PC-3 (cell line): ENCODE measurements at regions not wholly inside any gene's neighbourhood (a gene's known extent, or its start where the extent isn't known, plus 50 kb on each side); places are given as distances from the start of the nearest gene placed in this dataset.

Experiments used
- ATAC-seq: fragments of 200-7000 bp; cut with Tn5 transposase; 2 replicates; pipeline ENCODE4 v1.9.1; 2020; ENCODE audit warnings: mild to moderate bottlenecking, moderate library complexity
- BruUV-seq: library from RNA; stranded (reverse); fragments of 400-500 nt; replicated peaks from 2 replicates; lab custom pipeline; 2021; lab: Mats Ljungman, UMichigan
- CTCF ChIA-PET: fragments of 300-600 bp; sonication (Branson Sonifier 250); formaldehyde crosslinking; loops from one replicate; lab custom pipeline; 2022; ENCODE audit warnings: antibody characterized with exemption; lab: Charles Lee
- POLR2A ChIA-PET: fragments of 300-600 bp; sonication (Branson Sonifier 250); formaldehyde crosslinking; loops from one replicate; lab custom pipeline; 2022; ENCODE audit warnings: antibody characterized with exemption; ENCODE audit not compliant: unreplicated experiment; lab: Charles Lee
- DNase-seq: peaks from one replicate; pipeline ENCODE4 v3.0.0-alpha.2; 2015
- H2AFZ ChIP-seq: fragments of 300-600 bp; sonication (generic); 2 replicates; pipeline ENCODE4 v1.6.0; 2016; ENCODE audit warnings: antibody characterized with exemption, low read length
- H3F3A ChIP-seq: fragments of 300-600 bp; sonication (generic); one replicate; pipeline ENCODE4 v1.6.0; 2017; ENCODE audit warnings: antibody characterized with exemption, low read length, control low read depth, mild to moderate bottlenecking; ENCODE audit not compliant: unreplicated experiment
- H3K27ac ChIP-seq: fragments of 300-600 bp; sonication (generic); 2 replicates; pipeline ENCODE4 v1.5.1; 2016; ENCODE audit warnings: mild to moderate bottlenecking, low read length
- H3K27me3 ChIP-seq: fragments of 300-600 bp; sonication (generic); 2 replicates; pipeline ENCODE4 v1.6.1; 2016; ENCODE audit warnings: low read length, mixed read lengths
- H3K36me3 ChIP-seq: fragments of 300-600 bp; sonication (generic); 2 replicates; pipeline ENCODE4 v1.6.1; 2016; ENCODE audit warnings: low read depth, mixed run types, low read length, mixed read lengths
- H3K4me1 ChIP-seq: fragments of 300-600 bp; sonication (generic); 2 replicates; pipeline ENCODE4 v1.5.1; 2016; ENCODE audit warnings: low read length; ENCODE audit not compliant: insufficient read depth
- H3K4me2 ChIP-seq: fragments of 300-600 bp; sonication (generic); 2 replicates; pipeline ENCODE4 v1.6.0; 2016; ENCODE audit warnings: low read length
- H3K4me3 ChIP-seq: fragments of 300-600 bp; sonication (generic); 2 replicates; pipeline ENCODE4 v1.5.1; 2016; ENCODE audit warnings: mild to moderate bottlenecking, low read length, mixed read lengths
- H3K79me2 ChIP-seq: fragments of 300-600 bp; sonication (generic); 2 replicates; pipeline ENCODE4 v1.6.1; 2017; ENCODE audit warnings: low read length, mixed read lengths
- H3K9ac ChIP-seq: fragments of 300-600 bp; sonication (generic); 2 replicates; pipeline ENCODE4 v1.6.0; 2016; ENCODE audit warnings: mild to moderate bottlenecking, low read length
- H3K9me2 ChIP-seq: fragments of 300-600 bp; sonication (generic); replicated peaks from 2 replicates; pipeline ENCODE4 v1.6.1; 2016; ENCODE audit warnings: mixed run types, low read length, mixed read lengths
- H3K9me3 ChIP-seq: fragments of 300-600 bp; sonication (generic); 2 replicates; pipeline ENCODE4 v1.6.1; 2016; ENCODE audit warnings: low read length, mixed read lengths
- H4K20me1 ChIP-seq: fragments of 300-600 bp; sonication (generic); 2 replicates; pipeline ENCODE4 v1.6.1; 2016; ENCODE audit warnings: low read length, mixed read lengths
- EZH2 ChIP-seq: fragments of 300-600 bp; sonication (generic); IDR thresholded peaks from one replicate; pipeline ENCODE4 v1.6.1; 2017; ENCODE audit warnings: antibody characterized with exemption, mild to moderate bottlenecking, low read length; ENCODE audit not compliant: unreplicated experiment
- EZH2phosphoT487 ChIP-seq: fragments of 300-600 bp; sonication (generic); IDR thresholded peaks from 2 replicates; pipeline ENCODE4 v1.6.1; 2018; ENCODE audit warnings: mild to moderate bottlenecking, antibody characterized with exemption, low read length, borderline replicate concordance
- intact Hi-C: fragments of 100-400 bp; cut with micrococcal nuclease; formaldehyde crosslinking; loops from 2 replicates; pipeline ENCODE4 v1.9.0; 2023
- TF ChIP-seq, protein P1 (sequence below): fragments of 300-600 bp; sonication (generic); conservative IDR thresholded peaks from 2 replicates; pipeline ENCODE4 v1.5.1; 2017; ENCODE audit warnings: antibody characterized with exemption, low read depth, mild to moderate bottlenecking, low read length

GRCh38 chr6:166814390-166814789 lies 142.0 kb downstream of the RNASET2 start:
- Histone ChIP-seq H2AFZ (no peak overlapping the region), H3F3A (no peaks in the 10 kb centered on the region), H3K27ac (no peak overlapping the region), H3K9me2 (no peaks in the 10 kb centered on the region), H3K27me3 (peaks cover 13% of the 10 kb centered on the region), H3K9me3 (no peaks in the 10 kb centered on the region), H3K4me2 (no peak overlapping the region), H3K79me2 (no peaks in the 10 kb centered on the region), H4K20me1 (no peaks in the 10 kb centered on the region), H3K4me1 (no peaks in the 10 kb centered on the region), H3K36me3 (no peaks in the 10 kb centered on the region), H3K9ac (no peak overlapping the region), H3K4me3 (no peak overlapping the region)
- no TSS peak for BruUV-seq
- no peak for ATAC-seq
- TF ChIP-seq EZH2 (no peak), EZH2phosphoT487 (no peak)
- TF ChIP-seq, protein P1, sequence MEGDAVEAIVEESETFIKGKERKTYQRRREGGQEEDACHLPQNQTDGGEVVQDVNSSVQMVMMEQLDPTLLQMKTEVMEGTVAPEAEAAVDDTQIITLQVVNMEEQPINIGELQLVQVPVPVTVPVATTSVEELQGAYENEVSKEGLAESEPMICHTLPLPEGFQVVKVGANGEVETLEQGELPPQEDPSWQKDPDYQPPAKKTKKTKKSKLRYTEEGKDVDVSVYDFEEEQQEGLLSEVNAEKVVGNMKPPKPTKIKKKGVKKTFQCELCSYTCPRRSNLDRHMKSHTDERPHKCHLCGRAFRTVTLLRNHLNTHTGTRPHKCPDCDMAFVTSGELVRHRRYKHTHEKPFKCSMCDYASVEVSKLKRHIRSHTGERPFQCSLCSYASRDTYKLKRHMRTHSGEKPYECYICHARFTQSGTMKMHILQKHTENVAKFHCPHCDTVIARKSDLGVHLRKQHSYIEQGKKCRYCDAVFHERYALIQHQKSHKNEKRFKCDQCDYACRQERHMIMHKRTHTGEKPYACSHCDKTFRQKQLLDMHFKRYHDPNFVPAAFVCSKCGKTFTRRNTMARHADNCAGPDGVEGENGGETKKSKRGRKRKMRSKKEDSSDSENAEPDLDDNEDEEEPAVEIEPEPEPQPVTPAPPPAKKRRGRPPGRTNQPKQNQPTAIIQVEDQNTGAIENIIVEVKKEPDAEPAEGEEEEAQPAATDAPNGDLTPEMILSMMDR = no peak
- ChIA-PET POLR2A (no interaction called here), CTCF (no interaction called here)
- DNase-seq = no peak
- intact Hi-C loops = no loop called here

DNA sequence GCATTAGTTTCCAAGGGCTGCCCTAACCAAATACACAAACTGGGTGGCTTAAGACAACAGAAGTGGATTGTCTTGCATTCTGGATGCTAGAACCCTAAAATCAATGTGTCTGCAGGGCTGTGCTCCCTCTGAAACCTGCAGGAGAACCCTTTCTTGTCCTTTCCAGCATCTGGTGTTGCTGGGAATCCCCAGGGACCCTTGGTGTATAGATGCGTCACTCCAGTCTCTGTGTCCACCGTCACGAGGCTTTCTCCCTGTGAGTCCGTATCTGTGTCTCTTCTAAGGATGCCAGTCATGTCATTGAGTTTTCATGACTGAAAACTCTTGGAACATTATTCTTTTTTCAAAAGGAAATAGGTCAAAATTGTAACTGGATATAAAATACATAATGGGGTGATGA lies 142.9 kb downstream of the RNASET2 start:
- no peak overlapping the region for H3K4me3 ChIP-seq
- H2AFZ ChIP-seq = no peak overlapping the region
- intact Hi-C loops = no loop called here
- POLR2A ChIA-PET = no interaction called here
- H3K36me3 ChIP-seq = no peaks in the 10 kb centered on the region
- TF ChIP-seq EZH2phosphoT487 (no peak), EZH2 (no peak)
- TF ChIP-seq, protein P1 = no peak
- H3K9me2 ChIP-seq = no peaks in the 10 kb centered on the region
- no peak overlapping the region for H3K27ac ChIP-seq
- H3K79me2 ChIP-seq = no peaks in the 10 kb centered on the region
- peaks cover 4% of the 10 kb centered on the region for H3K27me3 ChIP-seq
- DNase-seq = no peak
- H3K9me3 ChIP-seq = no peaks in the 10 kb centered on the region
- CTCF ChIA-PET = no interaction called here
- H4K20me1 ChIP-seq = no peaks in the 10 kb centered on the region
- BruUV-seq = no TSS peak
- H3K9ac ChIP-seq = no peak overlapping the region
- no peak overlapping the region for H3K4me2 ChIP-seq
- H3K4me1 ChIP-seq = no peaks in the 10 kb centered on the region
- no peak for ATAC-seq
- no peaks in the 10 kb centered on the region for H3F3A ChIP-seq

DNA sequence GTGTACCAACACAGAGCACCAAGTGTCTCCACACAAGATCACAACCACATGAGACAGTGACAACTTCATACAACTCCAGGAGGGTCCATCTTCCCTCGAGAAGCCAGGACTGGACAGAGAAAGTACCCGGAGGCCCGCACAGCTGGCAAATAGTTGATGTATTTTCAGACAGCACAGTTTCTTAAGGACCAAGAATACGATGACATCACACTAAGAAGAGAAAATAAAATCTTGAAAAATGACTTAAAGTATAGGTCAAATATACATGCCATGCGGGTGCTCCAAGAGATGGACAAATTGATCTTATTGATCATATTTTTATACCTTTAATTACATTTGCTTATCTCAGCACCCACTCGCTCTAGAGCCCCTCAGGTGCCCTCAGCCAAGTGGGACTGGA lies 145.5 kb downstream of the RNASET2 start:
- no TSS peak for BruUV-seq

More for the DNA sequence above, 145.5 kb downstream of the RNASET2 start:
- Histone ChIP-seq H3K79me2 (no peaks in the 10 kb centered on the region), H3K9me3 (no peaks in the 10 kb centered on the region), H3K9ac (no peak overlapping the region), H3F3A (no peaks in the 10 kb centered on the region), H2AFZ (no peak overlapping the region), H3K9me2 (no peaks in the 10 kb centered on the region), H3K27me3 (no peaks in the 10 kb centered on the region), H3K4me3 (no peak overlapping the region), H3K36me3 (no peaks in the 10 kb centered on the region), H3K27ac (no peak overlapping the region), H4K20me1 (no peaks in the 10 kb centered on the region), H3K4me2 (no peak overlapping the region), H3K4me1 (no peaks in the 10 kb centered on the region)
- ChIA-PET POLR2A (no interaction called here), CTCF (no interaction called here)
- TF ChIP-seq EZH2phosphoT487 = no peak
- TF ChIP-seq EZH2 = no peak
- TF ChIP-seq, protein P1 = no peak
- ATAC-seq = no peak
- DNase-seq = no peak
- intact Hi-C loops = no loop called here
